ENCODE measurements at regions not wholly inside any gene's neighbourhood (a gene's known extent, or its start where the extent isn't known, plus 50 kb on each side); places are given as distances from the start of the nearest gene placed in this dataset.
"Not testable (repeated sequence)": the region's sequence is repeated elsewhere in the genome, so short reads cannot be mapped to it uniquely, and the experiment has no call there.

- H3K4me3 Mint-ChIP-seq; H3K36me3 Mint-ChIP-seq (ENCODE audit: low read depth); H3K9me3 Mint-ChIP-seq; H3K27ac Mint-ChIP-seq: not testable (repeated sequence)
- Mint-ChIP-seq H3K27me3 (ENCODE audit: low read depth) (peaks cover 47% of the 10 kb centered on the region), H3K4me1 (ENCODE audit: low read depth) (peaks cover 13% of the 10 kb centered on the region)
Observed at GRCh38 chr20:51123887-51124286, 101.0 kb upstream of the KCNG1 start.

- Mint-ChIP-seq H3K4me1 (ENCODE audit: low read depth) (peaks cover 5% of the 10 kb centered on the region), H3K4me3 (no peak overlapping the region), H3K27me3 (ENCODE audit: low read depth) (peaks cover 51% of the 10 kb centered on the region), H3K9me3 (no peaks in the 10 kb centered on the region), H3K36me3 (ENCODE audit: low read depth) (no peaks in the 10 kb centered on the region), H3K27ac (no peak overlapping the region)
Observed at GRCh38 chr20:51122931-51123658, 100.2 kb upstream of the KCNG1 start.

GRCh38 chr20:51121901-51122412 lies 99.0 kb upstream of the KCNG1 start:
- no peaks in the 10 kb centered on the region for H3K9me3 Mint-ChIP-seq
- peaks cover 5% of the 10 kb centered on the region for H3K4me1 Mint-ChIP-seq (ENCODE audit: low read depth)
- no peak overlapping the region for H3K4me3 Mint-ChIP-seq
- no peak overlapping the region for H3K27ac Mint-ChIP-seq
- H3K27me3 Mint-ChIP-seq (ENCODE audit: low read depth), result peaks cover 51% of the 10 kb centered on the region
- no peaks in the 10 kb centered on the region for H3K36me3 Mint-ChIP-seq (ENCODE audit: low read depth)

GRCh38 chr20:51121272-51121671 lies 98.4 kb upstream of the KCNG1 start:
- no peak overlapping the region for H3K4me3 Mint-ChIP-seq
- peaks cover 45% of the 10 kb centered on the region for H3K27me3 Mint-ChIP-seq (ENCODE audit: low read depth)
- H3K27ac Mint-ChIP-seq, result no peak overlapping the region
- peaks cover 5% of the 10 kb centered on the region for H3K4me1 Mint-ChIP-seq (ENCODE audit: low read depth)
- no peaks in the 10 kb centered on the region for H3K36me3 Mint-ChIP-seq (ENCODE audit: low read depth)
- H3K9me3 Mint-ChIP-seq, result no peaks in the 10 kb centered on the region

- Mint-ChIP-seq H3K4me3 (no peak overlapping the region), H3K27me3 (ENCODE audit: low read depth) (peaks cover 43% of the 10 kb centered on the region), H3K36me3 (ENCODE audit: low read depth) (no peaks in the 10 kb centered on the region), H3K9me3 (no peaks in the 10 kb centered on the region), H3K27ac (no peak overlapping the region), H3K4me1 (ENCODE audit: low read depth) (peaks cover 5% of the 10 kb centered on the region)
Observed at GRCh38 chr20:51120868-51121267, 98.0 kb upstream of the KCNG1 start.

GRCh38 chr20:51120438-51120837 lies 97.5 kb upstream of the KCNG1 start:
- Mint-ChIP-seq H3K36me3 (ENCODE audit: low read depth) (no peaks in the 10 kb centered on the region), H3K27me3 (ENCODE audit: low read depth) (peaks cover 40% of the 10 kb centered on the region), H3K9me3 (no peaks in the 10 kb centered on the region), H3K4me1 (ENCODE audit: low read depth) (peaks cover 5% of the 10 kb centered on the region), H3K27ac (no peak overlapping the region), H3K4me3 (no peak overlapping the region)

- H3K4me1 Mint-ChIP-seq (ENCODE audit: low read depth), result peaks cover 5% of the 10 kb centered on the region
- no peak overlapping the region for H3K27ac Mint-ChIP-seq
- H3K4me3 Mint-ChIP-seq, result no peak overlapping the region
- no peaks in the 10 kb centered on the region for H3K36me3 Mint-ChIP-seq (ENCODE audit: low read depth)
- peaks cover 35% of the 10 kb centered on the region for H3K27me3 Mint-ChIP-seq (ENCODE audit: low read depth)
- H3K9me3 Mint-ChIP-seq, result no peaks in the 10 kb centered on the region
Observed at GRCh38 chr20:51119914-51120313, 97.0 kb upstream of the KCNG1 start.

- Mint-ChIP-seq H3K27me3 (ENCODE audit: low read depth) (peaks cover 35% of the 10 kb centered on the region), H3K9me3 (no peaks in the 10 kb centered on the region)
Observed at GRCh38 chr20:51118985-51119527, 96.1 kb upstream of the KCNG1 start.

GRCh38 chr20:51118216-51118615 lies 95.3 kb upstream of the KCNG1 start:
- no peaks in the 10 kb centered on the region for H3K36me3 Mint-ChIP-seq (ENCODE audit: low read depth)
- H3K9me3 Mint-ChIP-seq, result no peaks in the 10 kb centered on the region
- no peak overlapping the region for H3K27ac Mint-ChIP-seq
- no peak overlapping the region for H3K4me3 Mint-ChIP-seq
- H3K4me1 Mint-ChIP-seq (ENCODE audit: low read depth), result peaks cover 5% of the 10 kb centered on the region
- H3K27me3 Mint-ChIP-seq (ENCODE audit: low read depth), result peaks cover 33% of the 10 kb centered on the region

More at GRCh38 chr20:51118985-51119527, 96.1 kb upstream of the KCNG1 start:
- Mint-ChIP-seq H3K4me1 (ENCODE audit: low read depth) (peaks cover 5% of the 10 kb centered on the region), H3K4me3 (no peak overlapping the region), H3K27ac (no peak overlapping the region), H3K36me3 (ENCODE audit: low read depth) (no peaks in the 10 kb centered on the region)

- Mint-ChIP-seq H3K4me1 (ENCODE audit: low read depth) (no peaks in the 10 kb centered on the region), H3K9me3 (no peaks in the 10 kb centered on the region), H3K27ac (no peak overlapping the region)
Observed at GRCh38 chr20:51116765-51117686, 94.1 kb upstream of the KCNG1 start.

GRCh38 chr20:51111290-51111689 lies 88.4 kb upstream of the KCNG1 start:
- Mint-ChIP-seq H3K27ac (no peak overlapping the region), H3K4me3 (no peak overlapping the region), H3K36me3 (ENCODE audit: low read depth) (no peaks in the 10 kb centered on the region), H3K9me3 (no peaks in the 10 kb centered on the region), H3K27me3 (ENCODE audit: low read depth) (no peaks in the 10 kb centered on the region), H3K4me1 (ENCODE audit: low read depth) (no peaks in the 10 kb centered on the region)

More at GRCh38 chr20:51116765-51117686, 94.1 kb upstream of the KCNG1 start:
- Mint-ChIP-seq H3K4me3 (no peak overlapping the region), H3K36me3 (ENCODE audit: low read depth) (no peaks in the 10 kb centered on the region), H3K27me3 (ENCODE audit: low read depth) (peaks cover 22% of the 10 kb centered on the region)

GRCh38 chr20:51108638-51109363 lies 85.9 kb upstream of the KCNG1 start:
- H3K4me1 Mint-ChIP-seq (ENCODE audit: low read depth), result no peaks in the 10 kb centered on the region
- no peaks in the 10 kb centered on the region for H3K27me3 Mint-ChIP-seq (ENCODE audit: low read depth)
- H3K4me3 Mint-ChIP-seq, result no peak overlapping the region
- H3K36me3 Mint-ChIP-seq (ENCODE audit: low read depth), result no peaks in the 10 kb centered on the region
- H3K27ac Mint-ChIP-seq, result no peak overlapping the region
- H3K9me3 Mint-ChIP-seq, result no peaks in the 10 kb centered on the region

- H3K4me1 Mint-ChIP-seq (ENCODE audit: low read depth), result no peaks in the 10 kb centered on the region
- no peaks in the 10 kb centered on the region for H3K9me3 Mint-ChIP-seq
- H3K4me3 Mint-ChIP-seq, result no peak overlapping the region
- H3K27me3 Mint-ChIP-seq (ENCODE audit: low read depth), result no peaks in the 10 kb centered on the region
- H3K36me3 Mint-ChIP-seq (ENCODE audit: low read depth), result no peaks in the 10 kb centered on the region
- H3K27ac Mint-ChIP-seq, result no peak overlapping the region
Observed at GRCh38 chr20:51106011-51106410, 83.1 kb upstream of the KCNG1 start.

Data from T-helper 1 cell treated with Interleukin-12 subunit alpha and Interleukin-12 subunit beta and Interleukin-4 antibody, amounts not matched to agents 30 μg/mL and 1 μg/mL, for 36 hours (primary cell).